Endothelial cell of umbilical vein (primary cell): ENCODE measurements at regions not wholly inside any gene's neighbourhood (a gene's known extent, or its start where the extent isn't known, plus 50 kb on each side); places are given as distances from the start of the nearest gene placed in this dataset.

Source experiments
- BruUV-seq: library from RNA; stranded (reverse); fragments of 400-500 nt; replicated peaks from 2 replicates; lab custom pipeline; 2021; lab: Mats Ljungman, UMichigan
- CTCF ChIA-PET: fragments of 300-600, 350-600 bp; sonication (Branson Sonifier 250); formaldehyde crosslinking; loops from one replicate; lab custom pipeline; 2021; ENCODE audit warnings: antibody characterized with exemption, inconsistent platforms; lab: Charles Lee
- POLR2A ChIA-PET: fragments of 300-600, 350-600 bp; sonication (Branson Sonifier 250); formaldehyde crosslinking; loops from one replicate; lab custom pipeline; 2021; ENCODE audit warnings: antibody characterized with exemption, inconsistent platforms; lab: Charles Lee
- DNase-seq: peaks from one replicate; pipeline ENCODE4 v3.0.0-alpha.2; 2011; ENCODE audit warnings: low read depth, low spot score
- FAIRE-seq: peaks from 2 replicates; lab custom pipeline; 2011; peaks lifted over from hg19 to GRCh38; lab: Jason Lieb, UNC
- H2AFZ ChIP-seq: 2 replicates; pipeline ENCODE4 v1.6.0; 2012; ENCODE audit warnings: low read depth, low read length, control low read depth, inconsistent platforms
- H3K27ac ChIP-seq: 2 replicates; pipeline ENCODE4 v1.5.1; 2011; ENCODE audit warnings: low read depth, mild to moderate bottlenecking, control low read depth, low read length, moderate library complexity; ENCODE audit not compliant: insufficient read depth
- H3K27me3 ChIP-seq, 2 experiments: 2 replicates each; pipeline versions ENCODE4 v1.6.0 to v1.6.1; 2011; ENCODE audit warnings: low read length in 2 of 2, mixed read lengths in 1 of 2; ENCODE audit not compliant: control insufficient read depth in 2 of 2, insufficient read depth in 2 of 2
- H3K36me3 ChIP-seq, 2 experiments: 2 replicates in 1 of 2; 3 replicates in 1 of 2; pipeline ENCODE4 v1.5.1; 2011; ENCODE audit warnings: low read length in 2 of 2, mild to moderate bottlenecking in 1 of 2, moderate library complexity in 1 of 2; ENCODE audit not compliant: control insufficient read depth in 2 of 2, insufficient read depth in 2 of 2; ENCODE audit errors: extremely low read depth in 1 of 2
- H3K4me1 ChIP-seq: 3 replicates; pipeline ENCODE4 v1.5.1; 2011; ENCODE audit warnings: mild to moderate bottlenecking, low read length; ENCODE audit not compliant: control insufficient read depth, insufficient read depth; ENCODE audit errors: extremely low read depth
- H3K4me2 ChIP-seq: 2 replicates; pipeline ENCODE4 v1.6.1; 2011; ENCODE audit warnings: low read length, control low read depth, mixed read lengths; ENCODE audit not compliant: insufficient read depth
- H3K4me3 ChIP-seq, 3 experiments: fragments of 200-600 bp in 1 of 3; sonication (generic), shearing (Covaris generic) in 1 of 3; replicated peaks in 1 of 3; 2 replicates each; pipeline ENCODE4 v1.5.1; 2011 to 2016; ENCODE audit warnings: control low read depth in 3 of 3, low read length in 3 of 3, mild to moderate bottlenecking in 2 of 3, inconsistent platforms in 1 of 3, low read depth in 1 of 3, moderate library complexity in 1 of 3; ENCODE audit not compliant: insufficient read depth in 1 of 3
- H3K79me2 ChIP-seq: 2 replicates; pipeline ENCODE4 v1.6.0; 2012; ENCODE audit warnings: low read length, inconsistent platforms; ENCODE audit not compliant: control insufficient read depth, insufficient read depth
- H3K9ac ChIP-seq: replicated peaks from 2 replicates; pipeline ENCODE3; 2011; ENCODE audit warnings: low read length, control low read depth; ENCODE audit not compliant: insufficient read depth; ENCODE audit errors: extremely low read depth
- H3K9me1 ChIP-seq: replicated peaks from 3 replicates; pipeline ENCODE4 v1.6.0; 2011; ENCODE audit warnings: mild to moderate bottlenecking, low read length; ENCODE audit not compliant: control insufficient read depth, insufficient read depth; ENCODE audit errors: extremely low read depth
- H3K9me3 ChIP-seq: replicated peaks from 2 replicates; pipeline ENCODE4 v1.5.1; 2012; ENCODE audit warnings: low read length, inconsistent platforms; ENCODE audit not compliant: control insufficient read depth, insufficient read depth
- H4K20me1 ChIP-seq: replicated peaks from 2 replicates; pipeline ENCODE3; 2011; ENCODE audit warnings: mild to moderate bottlenecking, low read length; ENCODE audit not compliant: control insufficient read depth, insufficient read depth; ENCODE audit errors: extremely low read depth
- EZH2 ChIP-seq: IDR thresholded peaks from 2 replicates; pipeline ENCODE4 v1.6.1; 2012; ENCODE audit warnings: borderline replicate concordance, low read depth, mild to moderate bottlenecking, moderate library complexity, low read length, inconsistent platforms; ENCODE audit not compliant: severe bottlenecking
- FOS ChIP-seq: IDR thresholded peaks from 2 replicates; pipeline ENCODE4 v1.6.1; 2011; ENCODE audit warnings: mild to moderate bottlenecking, low read length, moderate library complexity, borderline replicate concordance; ENCODE audit not compliant: insufficient read depth
- GATA2 ChIP-seq: IDR thresholded peaks from 2 replicates; pipeline ENCODE4 v1.7.0; 2011; ENCODE audit warnings: low read depth, mild to moderate bottlenecking, moderate library complexity, mixed read lengths, low read length; ENCODE audit not compliant: insufficient read length, insufficient read depth
- JUN ChIP-seq: IDR thresholded peaks from 2 replicates; pipeline ENCODE4 v1.6.1; 2011; ENCODE audit warnings: borderline replicate concordance, low read depth; ENCODE audit not compliant: insufficient read length, insufficient read depth
- MAX ChIP-seq: IDR thresholded peaks from 2 replicates; pipeline ENCODE4 v1.6.1; 2011; ENCODE audit not compliant: insufficient read depth, insufficient read length
- MYC ChIP-seq: IDR thresholded peaks from one replicate; pipeline ENCODE4 v1.6.1; 2011; ENCODE audit warnings: mild to moderate bottlenecking, low read depth, low read length
- POLR2A ChIP-seq: IDR thresholded peaks from 2 replicates; pipeline ENCODE4 v1.6.1; 2012; ENCODE audit warnings: low read depth, mild to moderate bottlenecking, control low read depth, low read length
- POLR2AphosphoS5 ChIP-seq: IDR thresholded peaks from 2 replicates; pipeline ENCODE4 v1.6.1; 2012; ENCODE audit warnings: low read depth, mild to moderate bottlenecking, control low read depth, low read length, moderate library complexity; ENCODE audit not compliant: insufficient read depth
- dilution Hi-C: fragments of 300-500 bp; cut with MboI; formaldehyde crosslinking; loops from one replicate; pipeline ENCODE4 v1.15.0; 2019; ENCODE audit warnings: low sequenced_read_pairs; ENCODE audit not compliant: extremely low pct_ligation_motif_present
- intact Hi-C: fragments of 100-400 bp; cut with micrococcal nuclease; formaldehyde crosslinking; loops from one replicate; pipeline ENCODE4 v1.10.0; 2022
- TF ChIP-seq, protein P1 (sequence below), 2 donors: IDR thresholded peaks; 1 replicate in 1 of 2; 2 replicates in 1 of 2; pipeline ENCODE4 v1.5.1; 2011; ENCODE audit warnings: low read length in 2 of 2, mild to moderate bottlenecking in 2 of 2, moderate library complexity in 2 of 2, control low read depth in 1 of 2, inconsistent platforms in 1 of 2, low read depth in 1 of 2; ENCODE audit not compliant: insufficient read depth in 1 of 2; ENCODE audit errors: extremely low read depth in 1 of 2

DNA sequence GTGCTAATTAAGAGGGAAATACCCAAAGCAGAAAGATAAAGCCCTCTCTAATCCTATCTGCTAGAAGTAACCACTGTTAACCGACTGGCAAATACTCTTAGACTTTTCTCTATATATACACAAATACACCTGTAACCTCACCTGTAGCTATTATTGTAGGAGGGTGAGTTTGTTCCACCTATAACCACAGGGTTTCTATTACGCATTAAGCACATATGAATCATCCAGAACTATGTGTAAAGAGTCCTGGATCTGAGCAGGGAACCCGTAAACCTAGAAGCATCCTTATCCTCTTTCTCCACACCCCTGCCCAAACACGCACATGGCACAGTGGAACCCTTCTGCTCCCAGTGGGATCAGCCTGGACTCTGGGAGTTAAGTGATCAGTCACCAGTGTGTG, 172.8 kb upstream of the C2CD4B start:
- H4K20me1 ChIP-seq = no peaks in the 10 kb centered on the region
- H3K4me3 ChIP-seq = no peak overlapping the region
- ChIA-PET CTCF (interaction anchor here (1.1 to 1.8 kb wide), 2 partner anchors 9 to 31 kb away, joined by 3 to 5 read pairs; no protein-coding TSS in a partner anchor), POLR2A (no interaction called here)
- no peaks in the 10 kb centered on the region for H3K9me1 ChIP-seq
- H3K27ac ChIP-seq = no peak overlapping the region
- no peaks in the 10 kb centered on the region for H3K4me1 ChIP-seq
- no peaks in the 10 kb centered on the region for H3K27me3 ChIP-seq
- dilution Hi-C loops = no loop called here
- BruUV-seq = no TSS peak
- no peak for DNase-seq
- H3K36me3 ChIP-seq = no peaks in the 10 kb centered on the region
- no peaks in the 10 kb centered on the region for H3K9me3 ChIP-seq
- no peak for FAIRE-seq
- H2AFZ ChIP-seq = no peak overlapping the region
- intact Hi-C loops = no loop called here
- TF ChIP-seq GATA2 (no peak), MAX (no peak), EZH2 (no peak), POLR2AphosphoS5 (no peak), JUN (no peak), POLR2A (no peak), MYC (no peak), FOS (no peak)
- TF ChIP-seq, protein P1, sequence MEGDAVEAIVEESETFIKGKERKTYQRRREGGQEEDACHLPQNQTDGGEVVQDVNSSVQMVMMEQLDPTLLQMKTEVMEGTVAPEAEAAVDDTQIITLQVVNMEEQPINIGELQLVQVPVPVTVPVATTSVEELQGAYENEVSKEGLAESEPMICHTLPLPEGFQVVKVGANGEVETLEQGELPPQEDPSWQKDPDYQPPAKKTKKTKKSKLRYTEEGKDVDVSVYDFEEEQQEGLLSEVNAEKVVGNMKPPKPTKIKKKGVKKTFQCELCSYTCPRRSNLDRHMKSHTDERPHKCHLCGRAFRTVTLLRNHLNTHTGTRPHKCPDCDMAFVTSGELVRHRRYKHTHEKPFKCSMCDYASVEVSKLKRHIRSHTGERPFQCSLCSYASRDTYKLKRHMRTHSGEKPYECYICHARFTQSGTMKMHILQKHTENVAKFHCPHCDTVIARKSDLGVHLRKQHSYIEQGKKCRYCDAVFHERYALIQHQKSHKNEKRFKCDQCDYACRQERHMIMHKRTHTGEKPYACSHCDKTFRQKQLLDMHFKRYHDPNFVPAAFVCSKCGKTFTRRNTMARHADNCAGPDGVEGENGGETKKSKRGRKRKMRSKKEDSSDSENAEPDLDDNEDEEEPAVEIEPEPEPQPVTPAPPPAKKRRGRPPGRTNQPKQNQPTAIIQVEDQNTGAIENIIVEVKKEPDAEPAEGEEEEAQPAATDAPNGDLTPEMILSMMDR (IDR thresholded peaks at IDR 0.05; ENCODE audit: extremely low read depth in 1 of 2, insufficient read depth in 1 of 2, low read depth in 1 of 2, low read length in 2 of 2) = no peak
- no peaks in the 10 kb centered on the region for H3K79me2 ChIP-seq
- no peak overlapping the region for H3K4me2 ChIP-seq
- H3K9ac ChIP-seq = no peak overlapping the region
